Esophagus muscularis mucosa (tissue), 4 donors: ENCODE measurements at regions not wholly inside any gene's neighbourhood (a gene's known extent, or its start where the extent isn't known, plus 50 kb on each side); places are given as distances from the start of the nearest gene placed in this dataset.

Experiments
- DNase-seq: peaks from one replicate; pipeline ENCODE4 v3.0.0-alpha.2; 2017; ENCODE audit errors: extremely low spot score
- H3K27ac ChIP-seq, 4 donors: fragments of 200-600 bp; sonication (generic); replicated peaks in 1 of 4; 1 replicate in 3 of 4; 2 replicates in 1 of 4; pipeline ENCODE4 v1.5.1; 2016 to 2019; ENCODE audit warnings: mild to moderate bottlenecking in 1 of 4
- H3K27me3 ChIP-seq, 4 donors: fragments of 200-600 bp; sonication (generic); one replicate each; pipeline versions ENCODE4 v1.5.1 to v1.6.0; 2016 to 2019
- H3K36me3 ChIP-seq, 4 donors: fragments of 200-600 bp; sonication (generic); one replicate each; pipeline ENCODE4 v1.5.1; 2016 to 2019
- H3K4me1 ChIP-seq, 4 donors: fragments of 200-600 bp; sonication (generic); one replicate each; pipeline ENCODE4 v1.5.1; 2016 to 2019
- H3K4me3 ChIP-seq, 4 donors: fragments of 200-600 bp; sonication (generic); 1 replicate in 2 of 4; 2 replicates in 2 of 4; pipeline ENCODE4 v1.5.1; 2016 to 2019; ENCODE audit warnings: mild to moderate bottlenecking in 4 of 4, moderate library complexity in 1 of 4
- H3K9me3 ChIP-seq, 4 donors: fragments of 200-600 bp; sonication (generic); 1 replicate in 3 of 4; 2 replicates in 1 of 4; pipeline ENCODE4 v1.5.1; 2016 to 2019
- EP300 ChIP-seq: sonication (generic); formaldehyde crosslinking; IDR thresholded peaks from one replicate; pipeline ENCODE4 v1.6.1; 2017; ENCODE audit warnings: antibody characterized with exemption
- POLR2A ChIP-seq: fragments of 450-650 bp; IDR thresholded peaks from one replicate; pipeline ENCODE4 v1.6.1; 2017; ENCODE audit warnings: antibody characterized with exemption, moderate library complexity, mild to moderate bottlenecking, low read depth
- POLR2AphosphoS5 ChIP-seq, 2 donors: sonication (generic); formaldehyde crosslinking; IDR thresholded peaks; one replicate each; pipeline ENCODE4 v1.6.1; 2017; ENCODE audit warnings: antibody characterized with exemption in 2 of 2
- WGBS: methylation state at CpG from one replicate; pipeline ENCODE4 v1.1.5; 2018; 5-methylcytosine and 5-hydroxymethylcytosine counted together
- intact Hi-C: fragments of 100-400 bp; cut with DNase I; formaldehyde crosslinking; loops from one replicate; pipeline ENCODE4 v1.15.1; 2023
- TF ChIP-seq, protein P1 (sequence below), 3 experiments: fragments of 200-600 bp in 2 of 3; fragments of 450-650 bp in 1 of 3; sonication (generic) in 2 of 3; IDR thresholded peaks; one replicate each; pipeline ENCODE4 v1.5.1; 2017 to 2019; ENCODE audit warnings: antibody characterized with exemption in 3 of 3, mild to moderate bottlenecking in 2 of 3, moderate library complexity in 1 of 3

DNA sequence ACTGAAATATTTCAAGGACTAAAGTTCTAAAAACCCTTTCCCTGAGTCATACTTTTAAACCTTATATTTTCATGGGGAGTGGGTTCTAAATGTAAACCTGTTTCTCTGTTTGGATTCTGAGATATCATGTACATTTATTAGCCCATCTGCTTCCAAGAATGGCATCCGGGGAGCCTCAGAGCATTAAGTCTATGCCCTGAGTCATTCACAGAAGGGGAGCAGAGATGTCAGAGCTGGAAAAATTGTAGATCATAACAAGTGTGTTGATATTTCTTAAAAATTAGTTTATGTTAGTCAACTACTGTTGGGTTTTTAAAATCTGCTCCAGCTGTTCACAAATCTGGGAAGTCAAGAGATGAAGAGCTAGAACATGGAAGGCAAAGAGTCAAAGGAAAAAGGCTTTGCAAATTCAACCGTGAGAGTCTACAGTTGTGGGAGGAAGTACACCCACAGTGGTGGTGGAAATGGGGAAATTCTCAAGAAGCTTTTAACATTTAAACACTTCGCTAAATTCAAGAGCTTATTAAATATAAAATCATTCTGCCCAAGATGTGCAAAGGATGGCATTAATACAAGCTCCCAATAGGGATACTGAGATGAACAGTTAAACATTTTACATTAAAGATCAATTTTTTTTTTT lies 70.5 kb upstream of the FLRT2 start:
- WGBS = 82% methylated on average over 3 of the region's 3 CpGs
- no peaks in the 10 kb centered on the region for H3K36me3 ChIP-seq
- H3K27me3 ChIP-seq = no peaks in the 10 kb centered on the region
- no peaks in the 10 kb centered on the region for H3K9me3 ChIP-seq
- H3K4me3 ChIP-seq = no peak overlapping the region
- intact Hi-C loops = no loop called here
- H3K27ac ChIP-seq = no peak overlapping the region
- no peak for DNase-seq
- TF ChIP-seq POLR2A (no peak), POLR2AphosphoS5 (IDR thresholded peaks at IDR 0.05) (no peak), EP300 (no peak)
- TF ChIP-seq, protein P1, sequence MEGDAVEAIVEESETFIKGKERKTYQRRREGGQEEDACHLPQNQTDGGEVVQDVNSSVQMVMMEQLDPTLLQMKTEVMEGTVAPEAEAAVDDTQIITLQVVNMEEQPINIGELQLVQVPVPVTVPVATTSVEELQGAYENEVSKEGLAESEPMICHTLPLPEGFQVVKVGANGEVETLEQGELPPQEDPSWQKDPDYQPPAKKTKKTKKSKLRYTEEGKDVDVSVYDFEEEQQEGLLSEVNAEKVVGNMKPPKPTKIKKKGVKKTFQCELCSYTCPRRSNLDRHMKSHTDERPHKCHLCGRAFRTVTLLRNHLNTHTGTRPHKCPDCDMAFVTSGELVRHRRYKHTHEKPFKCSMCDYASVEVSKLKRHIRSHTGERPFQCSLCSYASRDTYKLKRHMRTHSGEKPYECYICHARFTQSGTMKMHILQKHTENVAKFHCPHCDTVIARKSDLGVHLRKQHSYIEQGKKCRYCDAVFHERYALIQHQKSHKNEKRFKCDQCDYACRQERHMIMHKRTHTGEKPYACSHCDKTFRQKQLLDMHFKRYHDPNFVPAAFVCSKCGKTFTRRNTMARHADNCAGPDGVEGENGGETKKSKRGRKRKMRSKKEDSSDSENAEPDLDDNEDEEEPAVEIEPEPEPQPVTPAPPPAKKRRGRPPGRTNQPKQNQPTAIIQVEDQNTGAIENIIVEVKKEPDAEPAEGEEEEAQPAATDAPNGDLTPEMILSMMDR (IDR thresholded peaks at IDR 0.05) = no peak
- no peaks in the 10 kb centered on the region for H3K4me1 ChIP-seq

DNA sequence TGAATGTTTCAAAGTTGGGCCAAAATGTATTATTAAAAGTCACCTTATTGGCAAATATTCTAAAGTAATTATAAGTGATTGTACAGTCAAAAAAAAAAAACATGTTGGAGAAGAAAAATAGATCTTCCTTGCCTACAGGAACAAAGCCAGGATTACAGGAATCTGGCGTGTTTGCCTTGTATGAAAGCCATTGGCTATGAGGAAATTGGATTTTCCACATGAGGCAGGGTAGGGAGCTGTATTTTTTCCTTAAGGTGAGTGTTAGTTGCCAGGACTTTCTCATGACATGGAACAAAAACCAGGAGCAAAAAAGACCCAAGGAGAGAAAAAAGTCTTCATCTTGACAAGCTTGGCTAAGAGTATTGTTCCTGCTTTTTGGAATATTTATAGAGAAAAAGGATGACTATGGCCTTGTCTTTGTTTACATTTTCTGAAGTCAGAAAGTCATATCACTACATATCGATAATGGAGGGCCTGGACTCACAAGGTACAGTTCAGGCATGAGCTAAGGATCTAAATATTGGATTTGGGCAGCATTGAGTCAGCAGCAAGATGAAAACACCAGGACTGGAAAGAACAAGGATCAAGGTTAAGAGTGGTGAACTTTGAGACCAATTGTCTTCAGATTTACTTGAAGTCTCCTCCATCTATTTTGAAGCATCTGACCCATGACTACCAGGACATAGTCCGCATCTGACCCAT lies 68.4 kb upstream of the FLRT2 start:
- no peak for DNase-seq
- Histone ChIP-seq H3K36me3 (no peaks in the 10 kb centered on the region), H3K27me3 (no peaks in the 10 kb centered on the region), H3K4me1 (no peaks in the 10 kb centered on the region), H3K27ac (no peak overlapping the region), H3K9me3 (no peaks in the 10 kb centered on the region), H3K4me3 (no peak overlapping the region)
- intact Hi-C loops = no loop called here
- WGBS = 70% methylated on average over 3 of the region's 3 CpGs
- no peak for TF ChIP-seq EP300
- TF ChIP-seq, protein P1 (IDR thresholded peaks at IDR 0.05) = no peak

DNA sequence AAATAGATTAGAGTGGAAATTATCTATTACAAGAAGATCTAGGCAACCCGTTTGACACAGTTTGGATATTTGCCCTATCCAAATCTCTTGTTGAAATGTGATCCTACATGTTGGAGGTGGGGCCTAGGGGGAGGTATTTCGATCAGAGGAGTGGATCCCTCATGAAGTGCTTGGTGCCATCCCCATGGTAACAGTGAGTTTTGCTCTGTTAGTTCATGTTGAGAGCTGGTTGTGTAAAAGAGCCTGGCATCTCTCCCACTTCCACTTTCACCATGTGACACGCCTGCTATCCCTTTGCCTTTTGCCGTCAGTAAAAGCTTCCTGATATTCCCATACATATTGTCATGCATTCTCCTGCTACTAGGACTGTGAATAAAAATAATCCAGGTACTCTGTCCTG lies 66.4 kb upstream of the FLRT2 start:
- Histone ChIP-seq H3K4me1 (no peaks in the 10 kb centered on the region), H3K9me3 (no peaks in the 10 kb centered on the region), H3K36me3 (no peaks in the 10 kb centered on the region), H3K4me3 (no peak overlapping the region), H3K27ac (no peak overlapping the region), H3K27me3 (no peaks in the 10 kb centered on the region)
- 68% methylated on average over 4 of the region's 4 CpGs for WGBS
- TF ChIP-seq EP300 (no peak), POLR2AphosphoS5 (IDR thresholded peaks at IDR 0.05) (no peak), POLR2A (no peak)
- intact Hi-C loops = no loop called here
- no peak for DNase-seq

DNA sequence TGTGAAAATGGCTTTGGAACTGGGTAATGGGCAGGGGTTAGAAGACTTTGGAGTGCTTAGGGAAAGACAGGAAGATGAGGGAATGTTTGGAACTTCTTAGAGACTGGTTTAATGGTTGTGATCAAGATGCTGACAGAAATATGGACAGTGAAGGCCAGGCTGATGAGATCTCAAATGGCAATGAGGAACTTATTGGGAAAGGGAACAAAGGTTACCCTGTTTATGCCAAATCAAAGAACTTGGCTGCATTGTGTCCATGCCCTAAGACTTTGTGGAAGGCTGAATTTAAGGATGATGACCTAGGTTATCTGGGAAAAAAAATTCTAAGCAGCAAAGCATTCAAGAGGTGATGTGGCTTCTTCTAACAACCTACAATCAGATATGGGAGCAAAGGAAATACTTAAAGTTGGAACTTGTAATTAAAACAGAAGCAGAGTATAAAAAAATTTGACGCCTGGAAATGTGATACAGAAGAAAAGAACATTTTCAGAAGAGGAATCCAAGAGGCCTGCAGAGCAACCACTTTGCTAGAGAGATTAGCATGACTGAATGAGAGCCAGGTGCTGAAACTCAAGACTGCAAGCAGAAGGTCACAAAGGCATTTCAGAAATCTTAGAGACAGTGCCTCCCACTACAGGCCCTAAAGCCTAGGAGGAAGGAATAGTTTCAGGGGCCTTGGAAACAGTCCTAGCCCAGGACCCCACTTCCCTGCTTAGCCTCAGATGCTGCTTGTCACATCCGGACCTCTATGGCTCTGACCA lies 65.6 kb upstream of the FLRT2 start:
- H3K9me3 ChIP-seq = no peaks in the 10 kb centered on the region
- H3K36me3 ChIP-seq = no peaks in the 10 kb centered on the region
- TF ChIP-seq EP300 (no peak), POLR2AphosphoS5 (IDR thresholded peaks at IDR 0.05) (no peak), POLR2A (no peak)
- TF ChIP-seq, protein P1 (IDR thresholded peaks at IDR 0.05) = no peak
- no peaks in the 10 kb centered on the region for H3K4me1 ChIP-seq
- intact Hi-C loops = no loop called here
- no peak overlapping the region for H3K4me3 ChIP-seq
- 87% methylated on average over 1 of the region's 2 CpGs for WGBS
- no peak for DNase-seq
- no peaks in the 10 kb centered on the region for H3K27me3 ChIP-seq
- H3K27ac ChIP-seq = no peak overlapping the region

DNA sequence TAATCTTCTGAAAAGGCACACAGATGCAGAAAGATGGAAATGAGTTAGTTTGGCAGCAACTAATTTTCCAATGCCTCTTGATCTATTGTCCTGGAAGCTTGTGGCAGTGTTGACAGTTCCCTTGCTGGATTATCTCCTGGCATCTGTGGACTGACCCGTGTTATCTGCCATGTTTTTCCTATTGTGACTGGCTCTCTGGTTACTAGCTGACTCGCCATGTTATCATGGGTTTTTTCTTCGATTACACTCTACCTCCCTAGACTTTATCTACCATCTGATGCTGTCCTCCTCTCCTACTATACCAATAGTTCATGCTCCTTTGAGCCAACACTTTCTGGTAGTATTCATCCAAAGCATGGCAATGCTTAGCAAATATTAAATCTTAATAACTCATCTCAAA lies 63.3 kb upstream of the FLRT2 start:
- DNase-seq = no peak
- H3K4me3 ChIP-seq = no peak overlapping the region
- no peaks in the 10 kb centered on the region for H3K36me3 ChIP-seq
- no peak overlapping the region for H3K27ac ChIP-seq
- H3K9me3 ChIP-seq = no peaks in the 10 kb centered on the region
- TF ChIP-seq POLR2A = no peak
- no peak for TF ChIP-seq EP300
- TF ChIP-seq POLR2AphosphoS5 (IDR thresholded peaks at IDR 0.05) = no peak
- TF ChIP-seq, protein P1 (IDR thresholded peaks at IDR 0.05) = no peak
- intact Hi-C loops = no loop called here
- H3K27me3 ChIP-seq = no peaks in the 10 kb centered on the region
- H3K4me1 ChIP-seq = peaks cover 0 to 2% (median under 1%) of the 10 kb centered on the region in 4 donors
- 78% methylated on average over 3 of the region's 3 CpGs for WGBS
